NCI-H2081 (cell line): ENCODE measurements at regions not wholly inside any gene's neighbourhood (a gene's known extent, or its start where the extent isn't known, plus 50 kb on each side); places are given as distances from the start of the nearest gene placed in this dataset.
"Not testable (repeated sequence)": the region's sequence is repeated elsewhere in the genome, so short reads cannot be mapped to it uniquely, and the experiment has no call there.

Experiments
- DNase-seq, 2 experiments: peaks; one replicate each; lab custom pipeline; 2025; lab: John Stamatoyannopoulos, UW

DNA sequence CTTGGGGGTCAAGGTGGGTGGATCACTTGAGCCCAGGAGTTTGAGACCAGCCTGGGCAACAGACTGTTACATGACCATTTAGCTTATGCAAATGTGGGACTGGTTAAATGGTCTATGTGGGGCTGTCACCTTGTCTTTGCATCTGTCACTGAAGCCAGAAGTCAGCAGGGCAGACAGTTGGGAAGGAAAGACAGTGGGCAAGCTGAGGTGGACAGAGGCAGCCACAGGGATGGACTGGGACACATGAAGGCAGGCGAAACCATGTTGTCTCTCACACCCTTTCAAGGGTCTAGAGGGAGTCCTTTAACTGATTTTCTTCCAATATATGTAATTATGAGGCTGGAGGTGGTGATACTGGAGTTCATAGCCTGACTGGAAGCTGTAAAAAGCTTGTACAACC is 426.4 kb downstream of the TMEM121 start:
- DNase-seq: no peak

DNA sequence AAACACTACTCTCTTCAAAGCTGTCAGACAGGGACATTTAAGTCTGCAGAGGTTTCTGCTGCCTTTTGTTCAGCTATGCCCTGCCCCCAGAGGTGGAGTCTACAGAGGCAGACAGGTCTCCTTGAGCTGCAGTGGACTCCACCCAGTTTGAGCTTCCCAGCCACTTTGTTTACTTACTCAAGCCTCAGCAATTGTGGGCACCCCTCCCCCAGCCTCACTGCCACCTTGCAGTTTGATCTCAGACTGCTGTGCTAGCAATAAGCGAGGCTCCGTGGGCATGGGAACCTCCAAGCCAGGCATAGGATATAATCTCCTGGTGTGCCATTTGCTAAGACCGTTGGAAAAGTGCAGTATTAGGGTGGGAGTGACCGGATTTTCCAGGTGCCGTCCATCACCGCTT is 435.2 kb downstream of the TMEM121 start:
- DNase-seq: not testable (repeated sequence)

GRCh38 chr14:105962532-105962931 is 436.1 kb downstream of the TMEM121 start:
- DNase-seq: no peak

DNA sequence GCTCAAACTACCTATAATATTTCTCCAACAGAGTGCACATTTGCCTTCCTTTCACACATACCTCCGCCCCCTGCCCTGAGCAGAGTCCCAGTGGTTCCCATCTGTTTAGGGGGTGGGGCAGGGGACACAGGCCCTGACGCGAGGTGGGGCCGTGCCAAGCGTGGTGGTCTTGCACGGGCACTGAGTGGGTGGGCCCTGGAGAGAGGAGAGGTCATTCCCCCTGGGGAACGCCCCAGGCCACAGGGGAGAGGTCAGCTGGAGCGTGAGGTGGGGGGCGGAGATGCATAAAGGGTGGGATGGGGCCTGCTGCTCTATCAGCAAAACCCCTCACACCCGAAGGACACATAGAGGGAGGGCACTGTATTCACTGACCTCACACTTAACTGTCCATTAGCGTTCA is 441.9 kb downstream of the TMEM121 start:
- no peak for DNase-seq

DNA sequence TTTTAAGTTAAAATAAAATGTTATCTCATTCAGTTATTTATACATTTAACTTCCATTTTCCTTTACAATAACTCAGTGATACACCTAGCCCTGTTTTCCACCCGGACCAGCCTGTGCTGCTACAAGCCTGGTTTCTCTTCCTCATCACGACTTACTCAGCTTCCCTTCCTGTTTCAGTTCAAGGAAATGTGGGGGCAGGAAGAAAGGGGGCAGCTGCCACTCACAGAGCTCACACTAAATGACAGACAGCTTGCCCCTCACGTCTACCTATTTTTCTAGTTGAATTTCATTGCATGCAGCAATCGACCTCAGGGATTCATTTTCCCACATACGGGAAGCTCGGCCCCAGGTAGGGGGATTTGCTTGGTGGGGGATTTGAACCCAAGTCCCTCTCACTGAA is 442.6 kb downstream of the TMEM121 start:
- DNase-seq: not testable (repeated sequence)

DNA sequence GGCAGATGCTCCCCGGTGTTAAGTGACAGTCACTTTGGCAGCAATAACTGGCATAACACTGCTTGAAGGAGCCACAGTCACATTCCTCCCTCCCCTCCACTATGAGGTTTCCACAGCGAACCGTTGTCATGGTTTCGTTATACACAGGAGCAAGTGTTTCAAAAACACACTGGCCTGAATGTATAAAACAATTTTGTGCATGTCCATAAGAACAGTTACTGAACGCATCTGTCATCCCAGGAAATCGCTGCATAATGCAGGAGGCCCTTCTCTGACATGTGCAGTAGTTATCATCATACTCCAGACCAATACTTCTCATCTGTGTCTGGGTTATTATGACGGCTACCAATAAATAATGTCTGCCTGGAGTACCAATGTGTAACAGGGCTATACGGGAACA is 444.4 kb downstream of the TMEM121 start:
- not testable (repeated sequence) for DNase-seq

DNA sequence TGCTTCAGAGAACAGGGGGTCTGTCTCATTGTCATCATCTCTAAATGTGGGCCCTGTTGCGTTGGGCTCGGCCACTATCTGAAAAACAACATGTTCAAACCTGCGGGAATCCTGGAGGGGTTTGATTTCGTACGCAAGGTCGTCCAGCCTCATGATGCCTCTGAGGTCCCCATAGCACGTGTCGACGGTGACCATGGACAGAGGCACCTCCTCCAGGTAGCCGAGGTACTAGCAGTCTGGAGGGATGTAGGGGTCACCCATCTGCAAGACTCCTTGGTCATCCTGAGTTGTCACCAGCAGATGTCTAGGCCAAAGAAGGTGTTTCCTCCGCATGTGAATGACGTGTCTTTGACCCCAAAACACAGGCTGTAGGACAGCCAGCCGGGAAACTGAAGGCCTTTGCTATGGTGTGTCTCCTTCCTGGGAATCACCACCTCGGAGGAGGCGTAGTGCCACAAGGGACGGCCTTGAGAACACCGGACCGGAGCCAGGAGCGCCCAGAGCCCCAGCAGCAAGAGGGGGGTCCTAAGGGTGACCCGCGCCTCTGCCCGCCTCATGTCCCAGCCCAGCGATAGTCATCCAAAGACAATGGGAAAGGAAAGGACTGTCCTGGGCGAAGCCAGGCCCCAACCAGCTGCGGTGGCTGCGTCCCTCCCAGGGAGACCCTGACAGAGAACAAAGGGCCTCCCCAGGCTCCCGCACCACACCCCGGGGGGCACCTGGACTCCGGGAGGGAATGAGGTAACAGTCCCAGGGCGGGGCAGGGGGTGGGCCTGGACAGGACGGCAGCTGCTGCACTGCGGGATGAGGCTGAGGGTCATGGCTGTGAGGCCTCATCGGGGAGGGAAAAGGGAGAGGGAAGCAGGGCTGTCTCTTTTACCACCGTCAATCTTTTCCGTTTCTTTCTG is 445.5 kb downstream of the TMEM121 start:
- no peak for DNase-seq

GRCh38 chr14:105974902-105975301 is 448.5 kb downstream of the TMEM121 start:
- DNase-seq: no peak

DNA sequence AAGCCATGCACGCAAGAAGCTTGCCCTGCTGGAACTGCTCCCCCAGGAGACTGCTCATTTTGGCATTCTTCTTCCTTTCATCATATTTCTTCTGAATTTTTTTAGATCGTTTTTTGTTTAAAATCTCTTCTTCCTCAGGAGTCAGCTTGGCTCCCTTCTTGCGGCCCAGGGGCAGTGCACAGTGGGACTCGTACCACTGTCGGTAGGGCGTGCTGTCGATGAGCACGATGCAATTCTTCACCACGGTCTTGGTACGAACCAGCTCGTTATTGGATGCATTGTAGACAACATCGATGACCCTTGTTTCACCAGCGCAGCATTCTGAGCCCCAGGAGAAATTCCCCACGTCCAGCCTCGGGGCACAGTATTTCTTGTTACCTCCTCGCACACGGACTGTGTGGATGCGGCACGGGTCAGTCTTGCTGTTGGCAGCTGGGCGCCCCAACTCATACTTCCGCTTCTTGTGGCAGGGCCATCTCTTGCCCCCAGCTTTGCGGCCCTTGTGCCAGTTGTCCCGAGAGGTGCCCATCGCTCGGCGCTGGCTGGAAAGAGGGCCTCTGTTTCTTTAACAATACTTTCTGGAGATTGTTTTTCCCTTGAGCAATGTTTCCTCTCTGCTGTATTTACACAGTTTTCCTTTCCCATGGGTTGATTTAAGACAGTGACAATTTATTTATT is 452.4 kb downstream of the TMEM121 start:
- no peak for DNase-seq

DNA sequence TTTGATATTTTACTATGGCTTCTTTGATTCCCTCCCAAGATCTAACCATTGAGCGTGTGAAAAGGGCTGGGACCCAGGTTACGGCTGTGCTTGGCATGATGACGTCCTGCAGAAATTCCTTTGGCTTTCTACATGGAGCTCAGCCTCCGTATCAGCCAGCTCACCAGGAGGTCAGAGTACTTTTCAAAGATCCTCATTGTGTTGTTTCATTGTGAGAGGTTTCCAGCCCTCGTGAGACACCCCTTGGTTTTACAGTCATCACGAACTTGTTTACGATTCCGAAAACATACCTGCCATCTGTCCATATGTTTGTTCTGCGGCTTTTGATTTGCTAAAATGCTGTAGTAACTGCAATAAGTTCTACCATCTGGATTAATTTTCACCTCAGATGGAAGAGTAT is 453.1 kb downstream of the TMEM121 start:
- no peak for DNase-seq

DNA sequence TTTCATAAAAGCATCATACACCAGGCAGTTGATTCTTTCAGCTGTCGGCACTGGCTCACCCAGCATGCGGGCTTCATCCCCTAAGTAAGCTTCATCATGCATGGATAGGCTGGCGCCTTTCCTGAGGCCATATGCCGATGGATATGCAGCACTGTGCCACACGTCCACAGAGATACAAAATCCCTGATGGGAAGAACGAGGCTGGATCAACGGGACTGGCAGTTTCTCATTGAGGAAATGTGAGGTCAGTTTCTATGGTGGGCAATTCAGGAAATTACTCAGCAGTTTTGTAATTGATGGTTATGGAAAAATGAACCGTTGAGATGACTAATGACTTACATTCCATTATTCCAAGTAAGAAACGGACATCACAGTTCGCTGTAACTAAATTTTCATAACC is 453.8 kb downstream of the TMEM121 start:
- DNase-seq: no peak

GRCh38 chr14:105981517-105982302 is 455.3 kb downstream of the TMEM121 start:
- DNase-seq: not testable (repeated sequence)

- no peak for DNase-seq
Observed at GRCh38 chr14:105982664-105983063, 456.3 kb downstream of the TMEM121 start.

DNA sequence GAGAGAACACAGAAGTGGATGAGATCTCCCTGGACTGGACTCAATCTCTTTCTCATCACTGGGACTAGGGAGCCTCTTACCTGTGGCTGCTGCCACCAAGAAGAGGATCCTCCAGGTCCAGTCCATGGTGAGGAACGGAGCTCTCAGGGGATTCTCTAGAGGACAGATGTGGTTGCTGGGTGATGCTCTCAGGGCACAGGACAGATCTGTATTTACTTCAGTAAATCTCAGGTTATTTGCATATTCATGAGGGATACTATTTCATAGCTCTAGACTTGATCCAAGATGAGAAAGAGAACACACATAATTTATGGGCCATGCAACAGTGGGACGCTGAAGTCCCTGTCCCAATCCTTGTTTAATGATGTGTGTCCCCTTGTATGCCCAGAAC is 460.5 kb downstream of the TMEM121 start:
- DNase-seq: no peak

DNA sequence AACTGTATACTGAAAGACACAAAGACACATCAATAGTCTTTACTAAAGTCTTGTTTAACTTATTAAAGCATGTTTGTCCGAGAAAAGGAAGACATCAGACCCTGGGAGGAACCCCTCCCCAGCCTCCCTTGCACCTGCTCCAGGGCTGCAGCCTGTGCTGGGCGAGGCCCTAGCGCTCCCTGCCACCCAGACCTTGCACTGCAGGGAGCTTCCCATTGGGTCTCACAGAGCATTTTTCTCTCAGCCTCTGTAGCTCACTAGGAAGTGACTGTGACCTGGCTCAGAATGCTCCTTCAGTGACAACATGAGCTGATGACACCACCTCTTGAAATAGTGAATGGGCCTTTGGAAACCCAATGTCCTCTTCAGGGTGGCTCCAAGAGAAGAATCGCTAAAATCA is 461.2 kb downstream of the TMEM121 start:
- no peak for DNase-seq

DNA sequence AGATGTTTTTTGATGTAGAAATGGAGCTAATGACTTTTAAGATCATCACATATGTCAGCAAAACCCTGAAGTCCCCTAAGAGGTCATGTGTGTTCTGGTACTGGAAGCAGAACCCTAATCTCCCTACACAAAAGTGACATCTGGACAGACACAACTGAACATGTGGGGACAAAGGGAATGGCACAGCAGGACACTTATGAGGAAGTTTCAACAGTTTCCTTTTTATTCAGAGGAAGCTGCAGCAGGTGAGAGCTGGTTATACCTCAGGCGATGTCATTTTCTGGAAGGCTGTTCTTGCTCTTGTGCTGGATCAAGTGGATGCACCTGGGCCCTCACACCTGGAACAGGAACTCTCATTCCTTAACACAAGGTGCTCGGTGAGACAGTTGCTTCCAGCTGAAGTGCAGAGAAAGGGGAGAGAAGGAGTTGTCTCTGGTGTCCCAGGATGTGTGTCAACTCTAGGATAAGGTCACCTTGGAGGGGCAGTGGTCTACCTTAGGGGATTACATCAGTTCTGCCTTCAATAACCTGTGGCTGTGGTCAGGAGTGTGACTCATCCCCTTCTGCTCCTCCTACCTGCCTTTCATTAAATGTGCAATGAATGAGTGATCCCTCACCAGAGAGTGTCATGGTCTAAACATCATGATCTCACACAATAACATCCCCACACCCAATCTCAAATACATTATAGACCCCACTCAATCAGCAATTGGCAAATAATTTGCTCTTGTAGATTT is 463.4 kb downstream of the TMEM121 start:
- DNase-seq: no peak

DNA sequence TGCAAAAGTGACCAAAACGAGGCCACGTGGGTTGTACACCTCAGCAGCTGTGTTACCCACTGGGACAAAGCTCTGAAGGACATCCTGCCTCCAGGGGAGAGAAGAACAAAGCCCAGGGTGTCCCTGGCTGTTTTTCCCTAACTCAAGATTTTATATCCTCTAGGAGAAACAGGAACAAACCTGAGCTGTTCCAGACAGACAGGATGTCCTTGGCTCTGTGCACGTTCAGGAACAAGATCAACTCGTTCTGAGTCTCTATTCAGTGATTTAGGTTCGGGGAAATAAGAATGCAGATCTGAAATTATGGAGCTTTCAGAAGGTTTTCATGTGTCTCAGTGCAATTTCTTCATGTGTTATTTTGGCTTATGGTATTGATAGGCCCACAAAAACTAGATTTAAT is 465.3 kb downstream of the TMEM121 start:
- not testable (repeated sequence) for DNase-seq

DNA sequence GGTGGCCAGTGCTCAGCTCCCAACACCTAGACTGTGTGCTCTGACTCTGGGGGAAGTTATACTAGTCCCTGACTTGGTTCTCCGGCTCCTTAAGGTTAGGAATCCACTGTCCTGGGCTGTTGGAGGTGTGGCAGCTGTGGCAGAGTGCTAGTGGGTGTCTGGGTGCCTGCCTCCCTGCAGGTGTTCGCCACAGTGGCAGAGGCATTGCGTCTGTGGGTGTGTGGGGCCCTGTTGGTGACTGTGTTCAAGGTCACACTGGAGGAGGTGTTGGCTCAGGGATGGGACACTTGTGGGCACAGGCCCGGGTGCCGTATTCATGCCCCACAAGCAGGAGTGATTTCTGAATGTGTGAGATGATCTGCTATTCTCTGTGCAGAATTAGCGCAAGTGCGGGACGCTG is 467.4 kb downstream of the TMEM121 start:
- no peak for DNase-seq

- not testable (repeated sequence) for DNase-seq
Observed at GRCh38 chr14:105995011-105995710, 468.8 kb downstream of the TMEM121 start.

DNA sequence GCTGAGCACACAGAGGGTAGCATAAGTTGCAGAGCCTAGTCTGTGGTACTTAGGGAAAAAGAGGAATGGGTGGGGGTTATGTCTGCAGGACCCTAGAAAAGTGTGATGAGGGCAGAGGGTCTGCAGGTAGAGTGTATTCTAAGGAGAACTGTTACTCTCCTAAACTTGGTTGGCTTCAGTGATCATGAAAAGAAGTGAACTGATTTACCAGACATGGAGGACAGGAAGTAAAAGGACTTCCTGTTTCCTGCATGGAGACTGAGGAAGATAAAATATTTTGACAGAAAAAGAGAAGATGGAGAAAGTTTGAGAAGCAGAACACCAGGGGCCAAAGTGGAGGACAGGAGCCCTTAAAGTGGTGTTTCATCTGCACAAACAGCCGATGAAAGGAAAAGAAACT is 472.2 kb downstream of the TMEM121 start:
- DNase-seq: not testable (repeated sequence)

DNA sequence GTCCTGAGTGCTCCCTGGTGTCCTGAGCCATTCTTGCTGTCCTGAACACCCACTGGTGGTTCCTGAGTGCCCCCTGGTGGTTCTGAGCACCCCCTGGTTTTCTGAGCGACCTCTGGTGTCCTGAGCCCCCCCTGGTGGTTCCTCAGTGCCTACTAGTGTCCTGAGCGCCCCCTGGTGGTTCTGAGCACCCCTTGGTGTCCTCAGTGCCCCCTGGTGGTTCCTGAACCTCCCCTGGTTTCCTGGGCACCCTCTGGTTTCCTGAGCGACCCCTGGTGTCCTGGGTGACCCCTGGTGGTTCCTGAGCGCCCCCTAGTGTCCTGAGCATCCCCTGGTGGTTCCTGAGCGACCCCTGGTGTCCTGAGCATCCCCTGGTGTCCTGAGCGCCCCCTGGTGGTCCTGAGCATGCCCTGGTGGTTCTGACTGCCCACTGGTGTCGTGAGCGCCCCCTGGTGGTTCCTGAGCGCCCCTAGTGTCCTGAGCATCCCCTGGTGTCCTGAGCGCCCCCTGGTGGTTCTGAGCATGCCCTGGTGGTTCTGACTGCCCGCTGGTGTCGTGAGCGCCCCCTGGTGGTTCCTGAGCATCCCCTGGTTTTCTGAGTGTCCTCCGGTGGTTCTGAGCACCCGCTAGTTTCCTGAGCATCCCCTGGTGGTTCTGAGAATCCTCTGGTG is 473.1 kb downstream of the TMEM121 start:
- peak; percentile 4 to 11 for DNase-seq
